ENCODE measurements at regions not wholly inside any gene's neighbourhood (a gene's known extent, or its start where the extent isn't known, plus 50 kb on each side); places are given as distances from the start of the nearest gene placed in this dataset.

DNA sequence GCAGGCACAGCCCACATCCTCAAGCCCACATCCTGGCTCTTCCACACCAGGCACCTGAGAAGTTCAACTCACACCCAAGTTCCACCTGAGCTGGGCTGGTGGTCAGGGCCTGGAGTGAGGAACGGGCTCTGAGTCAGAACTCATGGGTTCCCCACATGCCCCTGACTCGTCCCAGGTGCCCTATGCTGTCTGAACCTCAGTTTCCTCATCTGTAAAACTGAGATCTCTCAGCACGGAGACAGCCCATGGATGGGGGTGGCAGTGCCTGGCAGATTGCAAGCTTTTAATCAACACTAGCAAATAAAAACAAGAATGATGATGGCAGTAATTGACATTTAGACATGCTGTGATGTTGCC lies 307.8 kb downstream of the NDUFA10 start (continued):
- TF ChIP-seq, protein P1, sequence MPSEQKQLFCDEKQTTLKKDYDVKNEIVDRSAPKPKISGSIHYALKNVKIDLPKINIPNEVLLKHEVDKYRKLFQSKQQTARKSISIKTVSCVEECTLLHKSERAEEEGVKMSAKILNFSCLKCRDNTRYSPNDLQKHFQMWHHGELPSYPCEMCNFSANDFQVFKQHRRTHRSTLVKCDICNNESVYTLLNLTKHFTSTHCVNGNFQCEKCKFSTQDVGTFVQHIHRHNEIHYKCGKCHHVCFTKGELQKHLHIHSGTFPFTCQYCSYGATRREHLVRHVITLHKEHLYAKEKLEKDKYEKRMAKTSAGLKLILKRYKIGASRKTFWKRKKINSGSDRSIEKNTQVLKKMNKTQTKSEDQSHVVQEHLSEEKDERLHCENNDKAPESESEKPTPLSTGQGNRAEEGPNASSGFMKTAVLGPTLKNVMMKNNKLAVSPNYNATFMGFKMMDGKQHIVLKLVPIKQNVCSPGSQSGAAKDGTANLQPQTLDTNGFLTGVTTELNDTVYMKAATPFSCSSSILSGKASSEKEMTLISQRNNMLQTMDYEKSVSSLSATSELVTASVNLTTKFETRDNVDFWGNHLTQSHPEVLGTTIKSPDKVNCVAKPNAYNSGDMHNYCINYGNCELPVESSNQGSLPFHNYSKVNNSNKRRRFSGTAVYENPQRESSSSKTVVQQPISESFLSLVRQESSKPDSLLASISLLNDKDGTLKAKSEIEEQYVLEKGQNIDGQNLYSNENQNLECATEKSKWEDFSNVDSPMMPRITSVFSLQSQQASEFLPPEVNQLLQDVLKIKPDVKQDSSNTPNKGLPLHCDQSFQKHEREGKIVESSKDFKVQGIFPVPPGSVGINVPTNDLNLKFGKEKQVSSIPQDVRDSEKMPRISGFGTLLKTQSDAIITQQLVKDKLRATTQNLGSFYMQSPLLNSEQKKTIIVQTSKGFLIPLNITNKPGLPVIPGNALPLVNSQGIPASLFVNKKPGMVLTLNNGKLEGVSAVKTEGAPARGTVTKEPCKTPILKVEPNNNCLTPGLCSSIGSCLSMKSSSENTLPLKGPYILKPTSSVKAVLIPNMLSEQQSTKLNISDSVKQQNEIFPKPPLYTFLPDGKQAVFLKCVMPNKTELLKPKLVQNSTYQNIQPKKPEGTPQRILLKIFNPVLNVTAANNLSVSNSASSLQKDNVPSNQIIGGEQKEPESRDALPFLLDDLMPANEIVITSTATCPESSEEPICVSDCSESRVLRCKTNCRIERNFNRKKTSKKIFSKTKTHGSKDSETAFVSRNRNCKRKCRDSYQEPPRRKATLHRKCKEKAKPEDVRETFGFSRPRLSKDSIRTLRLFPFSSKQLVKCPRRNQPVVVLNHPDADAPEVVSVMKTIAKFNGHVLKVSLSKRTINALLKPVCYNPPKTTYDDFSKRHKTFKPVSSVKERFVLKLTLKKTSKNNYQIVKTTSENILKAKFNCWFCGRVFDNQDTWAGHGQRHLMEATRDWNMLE (tag by site-specific recombination; conservative IDR thresholded peaks at IDR 0.05; ENCODE audit: low read depth) = no peak
- no peak for TF ChIP-seq MZF1 (tag by site-specific recombination; IDR thresholded peaks at IDR 0.05; ENCODE audit: borderline replicate concordance)

DNA sequence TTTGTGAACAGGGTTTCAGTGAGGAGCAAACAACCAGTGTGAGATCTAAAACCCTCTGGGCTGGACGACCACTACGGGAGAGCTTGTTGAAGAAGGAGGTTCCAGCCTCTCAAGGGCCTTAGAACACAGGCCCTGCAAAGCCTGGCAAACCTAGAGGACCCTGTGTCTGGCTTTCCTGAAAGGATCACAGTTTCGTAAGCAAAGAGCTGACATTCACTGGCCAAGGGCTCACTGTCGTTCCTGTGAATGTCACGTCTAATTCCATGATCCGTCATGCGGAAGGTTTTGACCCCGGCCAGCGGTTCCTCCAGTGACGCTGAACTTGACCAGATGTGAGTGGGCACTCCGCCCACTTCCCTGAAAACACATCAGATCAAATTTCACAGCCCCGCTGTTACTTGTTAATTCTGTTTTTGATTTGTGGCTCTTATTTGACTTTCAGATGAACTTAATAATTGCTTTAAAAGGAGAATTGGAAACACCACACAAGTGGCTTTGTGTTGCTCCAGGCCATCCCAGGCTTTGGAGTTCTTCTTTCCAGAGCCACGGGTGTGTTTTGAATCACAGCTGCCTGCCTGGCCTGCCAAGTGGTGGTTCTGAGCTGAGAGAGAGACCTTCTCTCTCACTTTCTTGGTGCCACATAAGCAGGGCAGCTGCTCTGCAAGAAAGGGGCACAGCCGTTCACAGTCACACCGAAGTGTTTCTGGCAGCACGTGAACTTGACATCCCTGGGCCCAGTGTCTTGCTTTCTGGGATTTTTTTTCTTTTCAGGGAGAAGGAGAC lies 308.4 kb downstream of the NDUFA10 start:
- H3K4me1 ChIP-seq (ENCODE audit: control insufficient read depth, insufficient read depth, low read length) = no peaks in the 10 kb centered on the region
- H3K27ac ChIP-seq (ENCODE audit: extremely low read depth, low read depth, low read length) = no peak overlapping the region
- TF ChIP-seq ZXDB (tag by site-specific recombination; IDR thresholded peaks at IDR 0.05) (no peak), ZNF404 (tag by site-specific recombination; IDR thresholded peaks at IDR 0.05) (no peak), ZNF623 (tag by site-specific recombination; IDR thresholded peaks at IDR 0.05) (no peak), GLI4 (tag by site-specific recombination; IDR thresholded peaks at IDR 0.05) (no peak), ZNF214 (tag by site-specific recombination; IDR thresholded peaks at IDR 0.05; ENCODE audit: borderline replicate concordance) (no peak), ZNF514 (tag by site-specific recombination; IDR thresholded peaks at IDR 0.05) (no peak), SCRT1 (tag by site-specific recombination; IDR thresholded peaks at IDR 0.05; ENCODE audit: borderline replicate concordance) (no peak), SP3 (tag by site-specific recombination; IDR thresholded peaks at IDR 0.05) (no peak), ZNF175 (tag by site-specific recombination; IDR thresholded peaks at IDR 0.05) (no peak), ZNF133 (tag by site-specific recombination; IDR thresholded peaks at IDR 0.05) (no peak)
- TF ChIP-seq, protein P2, sequence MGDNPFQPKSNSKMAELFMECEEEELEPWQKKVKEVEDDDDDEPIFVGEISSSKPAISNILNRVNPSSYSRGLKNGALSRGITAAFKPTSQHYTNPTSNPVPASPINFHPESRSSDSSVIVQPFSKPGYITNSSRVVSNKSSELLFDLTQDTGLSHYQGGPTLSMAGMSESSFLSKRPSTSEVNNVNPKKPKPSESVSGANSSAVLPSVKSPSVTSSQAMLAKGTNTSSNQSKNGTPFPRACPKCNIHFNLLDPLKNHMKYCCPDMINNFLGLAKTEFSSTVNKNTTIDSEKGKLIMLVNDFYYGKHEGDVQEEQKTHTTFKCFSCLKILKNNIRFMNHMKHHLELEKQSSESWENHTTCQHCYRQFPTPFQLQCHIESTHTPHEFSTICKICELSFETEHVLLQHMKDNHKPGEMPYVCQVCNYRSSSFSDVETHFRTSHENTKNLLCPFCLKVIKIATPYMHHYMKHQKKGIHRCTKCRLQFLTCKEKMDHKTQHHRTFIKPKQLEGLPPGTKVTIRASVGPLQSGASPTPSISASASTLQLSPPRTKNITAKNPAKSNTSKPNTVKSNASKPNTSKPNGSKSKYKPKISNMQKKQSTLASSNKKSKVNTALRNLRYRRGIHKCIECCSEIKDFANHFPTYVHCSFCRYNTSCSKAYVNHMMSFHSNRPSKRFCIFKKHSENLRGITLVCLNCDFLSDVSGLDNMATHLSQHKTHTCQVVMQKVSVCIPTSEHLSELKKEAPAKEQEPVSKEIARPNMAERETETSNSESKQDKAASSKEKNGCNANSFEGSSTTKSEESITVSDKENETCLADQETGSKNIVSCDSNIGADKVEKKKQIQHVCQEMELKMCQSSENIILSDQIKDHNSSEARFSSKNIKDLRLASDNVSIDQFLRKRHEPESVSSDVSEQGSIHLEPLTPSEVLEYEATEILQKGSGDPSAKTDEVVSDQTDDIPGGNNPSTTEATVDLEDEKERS (tag by site-specific recombination; IDR thresholded peaks at IDR 0.05) = no peak
- TF ChIP-seq, protein P3, sequence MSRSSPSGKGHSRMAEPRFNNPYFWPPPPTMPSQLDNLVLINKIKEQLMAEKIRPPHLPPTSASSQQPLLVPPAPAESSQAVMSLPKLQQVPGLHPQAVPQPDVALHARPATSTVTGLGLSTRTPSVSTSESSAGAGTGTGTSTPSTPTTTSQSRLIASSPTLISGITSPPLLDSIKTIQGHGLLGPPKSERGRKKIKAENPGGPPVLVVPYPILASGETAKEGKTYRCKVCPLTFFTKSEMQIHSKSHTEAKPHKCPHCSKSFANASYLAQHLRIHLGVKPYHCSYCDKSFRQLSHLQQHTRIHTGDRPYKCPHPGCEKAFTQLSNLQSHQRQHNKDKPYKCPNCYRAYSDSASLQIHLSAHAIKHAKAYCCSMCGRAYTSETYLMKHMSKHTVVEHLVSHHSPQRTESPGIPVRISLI (tag by site-specific recombination; IDR thresholded peaks at IDR 0.05) = no peak
- TF ChIP-seq, protein P4, sequence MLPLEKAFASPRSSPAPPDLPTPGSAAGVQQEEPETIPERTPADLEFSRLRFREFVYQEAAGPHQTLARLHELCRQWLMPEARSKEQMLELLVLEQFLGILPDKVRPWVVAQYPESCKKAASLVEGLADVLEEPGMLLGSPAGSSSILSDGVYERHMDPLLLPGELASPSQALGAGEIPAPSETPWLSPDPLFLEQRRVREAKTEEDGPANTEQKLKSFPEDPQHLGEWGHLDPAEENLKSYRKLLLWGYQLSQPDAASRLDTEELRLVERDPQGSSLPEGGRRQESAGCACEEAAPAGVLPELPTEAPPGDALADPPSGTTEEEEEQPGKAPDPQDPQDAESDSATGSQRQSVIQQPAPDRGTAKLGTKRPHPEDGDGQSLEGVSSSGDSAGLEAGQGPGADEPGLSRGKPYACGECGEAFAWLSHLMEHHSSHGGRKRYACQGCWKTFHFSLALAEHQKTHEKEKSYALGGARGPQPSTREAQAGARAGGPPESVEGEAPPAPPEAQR (tag by site-specific recombination; IDR thresholded peaks at IDR 0.05) = no peak
- H3K9me3 ChIP-seq (ENCODE audit: control insufficient read depth, insufficient read depth, low read depth, low read length) = no peaks in the 10 kb centered on the region; the same call in 1 of the 2 replicates
- no peak overlapping the region for H3K4me3 ChIP-seq (ENCODE audit: low read depth, low read length)
- ChIA-PET POLR2A (interaction anchor here (0.5 kb wide), 1 partner anchor 989 kb away, joined by 4 read pairs; no protein-coding TSS in a partner anchor), CTCF (no interaction called here)
- no peaks in the 10 kb centered on the region for H3K36me3 ChIP-seq (ENCODE audit: control insufficient read depth in 2 of 2, insufficient read depth in 1 of 2, low read length in 2 of 2)

Measured in HEK293 (cell line).